LHCN-M2 (cell line): ENCODE measurements at regions not wholly inside any gene's neighbourhood (a gene's known extent, or its start where the extent isn't known, plus 50 kb on each side); places are given as distances from the start of the nearest gene placed in this dataset.

ENCODE experiments used
- DNase-seq: peaks from one replicate; pipeline ENCODE4 v3.0.0-alpha.2; 2012; ENCODE audit warnings: low read depth

DNA sequence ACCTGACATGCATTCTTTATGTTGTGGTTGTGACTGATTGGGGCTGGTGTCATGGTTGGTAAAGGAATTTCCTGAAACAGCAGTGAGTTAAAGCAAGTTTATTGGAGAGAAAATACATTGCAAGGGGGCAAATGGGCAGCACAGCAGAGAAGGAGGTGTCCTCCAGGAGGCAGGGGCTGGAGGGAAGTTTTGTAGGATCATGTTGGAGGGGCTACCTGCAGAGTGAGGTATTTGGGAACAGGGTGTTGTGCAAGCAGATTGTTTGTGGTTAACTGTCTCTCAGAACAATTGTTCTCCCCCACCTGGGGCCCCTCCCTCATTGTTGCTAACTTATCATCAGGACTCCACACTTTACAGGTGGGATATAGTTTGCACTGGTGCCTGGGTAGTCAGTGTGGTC, 196.0 kb downstream of the NSUN3 start:
- DNase-seq, result no peak

DNA sequence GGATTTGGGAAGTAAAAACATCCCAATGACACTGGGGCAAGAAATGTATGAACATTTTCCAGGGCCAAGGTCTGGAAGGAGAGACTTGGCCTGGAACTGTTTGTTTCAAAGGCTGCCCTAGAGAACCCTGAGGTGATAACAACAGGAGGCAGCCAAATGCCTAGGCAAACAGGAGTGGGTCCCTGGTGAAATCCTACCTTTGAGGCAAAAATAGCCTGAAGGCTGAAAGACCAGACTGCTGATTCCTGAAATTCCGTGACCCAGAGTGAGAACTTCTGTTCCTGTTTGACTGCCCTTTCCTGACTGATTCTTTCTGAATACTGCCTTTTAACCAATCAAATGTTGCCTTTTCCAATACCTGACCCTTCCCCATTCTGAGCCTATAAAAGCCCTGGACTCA, 196.4 kb downstream of the NSUN3 start:
- no peak for DNase-seq

DNA sequence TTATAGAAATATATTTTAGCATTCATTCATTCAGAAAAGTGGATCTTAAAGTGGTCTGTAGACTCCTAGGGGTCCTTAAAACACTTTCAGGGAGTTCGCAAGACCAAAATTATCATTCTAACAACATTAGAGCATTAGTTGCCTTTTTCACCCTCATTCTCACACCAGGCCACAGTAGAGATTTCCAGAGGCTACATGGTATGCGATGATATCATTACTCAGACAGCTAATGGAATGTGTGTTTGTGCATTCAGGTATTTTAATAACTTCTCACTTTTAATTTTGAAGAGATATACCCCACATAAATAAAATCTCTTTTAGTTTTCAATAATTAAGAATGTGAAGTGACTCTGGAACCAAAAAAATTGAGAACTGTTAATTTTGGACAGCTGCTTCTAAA, 206.9 kb downstream of the NSUN3 start:
- no peak for DNase-seq

DNA sequence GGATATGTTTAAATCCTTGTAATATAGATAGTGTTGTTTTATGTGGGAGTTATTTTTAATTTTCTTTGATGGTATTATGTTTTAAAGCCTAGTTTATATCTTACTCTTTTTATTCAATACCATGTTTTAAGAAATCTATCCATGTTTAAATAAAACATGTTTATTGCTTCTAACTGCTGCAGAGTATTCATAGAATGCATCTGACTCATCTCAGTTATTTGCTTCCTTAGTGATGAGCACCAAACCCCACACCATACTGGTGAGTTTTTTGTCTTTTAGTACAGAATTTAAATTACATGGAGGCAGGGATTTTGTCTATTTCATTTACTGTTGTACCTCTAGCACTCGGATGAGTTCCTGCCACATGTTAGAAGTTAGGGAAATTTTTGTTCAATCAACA, 209.2 kb downstream of the NSUN3 start:
- no peak for DNase-seq

GRCh38 chr3:94280958-94281357, 218.1 kb downstream of the NSUN3 start:
- DNase-seq, result no peak

DNA sequence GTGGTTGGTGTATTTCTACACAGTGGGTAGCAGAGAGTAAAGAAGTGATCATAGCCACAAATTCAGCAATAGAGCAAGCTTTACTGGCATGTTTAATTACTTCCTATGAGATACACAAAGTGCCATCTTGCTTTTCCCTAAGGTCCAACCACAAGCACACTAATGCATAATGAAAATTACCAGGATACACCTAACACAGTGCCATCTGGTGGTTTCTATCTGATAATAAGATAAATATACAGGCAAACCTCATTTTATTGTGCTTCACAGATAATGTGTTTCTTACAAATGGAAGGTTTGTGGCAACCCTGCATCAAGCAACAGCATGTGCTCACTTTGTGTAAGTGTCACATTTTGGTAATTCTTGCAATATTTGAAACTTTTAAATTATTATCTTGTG, 223.0 kb downstream of the NSUN3 start:
- peak; percentile 18 for DNase-seq

DNA sequence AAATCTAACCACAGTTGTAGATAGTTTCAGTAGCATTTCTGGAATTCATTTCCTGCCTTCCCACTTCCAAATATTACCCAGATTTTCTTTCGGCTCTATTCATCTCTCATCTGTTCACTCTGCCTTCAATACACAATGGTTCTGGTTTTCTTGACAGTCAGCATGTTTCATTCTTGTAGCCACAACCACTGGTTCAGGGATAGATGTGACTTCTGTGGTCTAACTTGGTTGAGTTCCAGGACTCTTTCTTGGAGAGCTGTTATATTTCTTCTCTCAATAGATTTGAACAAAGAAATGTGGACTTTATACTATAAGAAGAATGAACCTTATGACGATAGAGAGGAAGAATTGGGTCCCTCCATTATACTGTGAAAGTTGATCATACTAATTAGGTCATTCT, 228.8 kb downstream of the NSUN3 start:
- DNase-seq, result peak; percentile 19

GRCh38 chr3:94292151-94292550, 229.3 kb downstream of the NSUN3 start:
- DNase-seq, result no peak

GRCh38 chr3:94293793-94294195, 230.9 kb downstream of the NSUN3 start:
- DNase-seq, result peak; percentile 30

GRCh38 chr3:94294806-94295205, 231.9 kb downstream of the NSUN3 start:
- no peak for DNase-seq

- DNase-seq, result no peak
These were observed 236.9 kb downstream of the NSUN3 start for GRCh38 chr3:94299716-94300115.

DNA sequence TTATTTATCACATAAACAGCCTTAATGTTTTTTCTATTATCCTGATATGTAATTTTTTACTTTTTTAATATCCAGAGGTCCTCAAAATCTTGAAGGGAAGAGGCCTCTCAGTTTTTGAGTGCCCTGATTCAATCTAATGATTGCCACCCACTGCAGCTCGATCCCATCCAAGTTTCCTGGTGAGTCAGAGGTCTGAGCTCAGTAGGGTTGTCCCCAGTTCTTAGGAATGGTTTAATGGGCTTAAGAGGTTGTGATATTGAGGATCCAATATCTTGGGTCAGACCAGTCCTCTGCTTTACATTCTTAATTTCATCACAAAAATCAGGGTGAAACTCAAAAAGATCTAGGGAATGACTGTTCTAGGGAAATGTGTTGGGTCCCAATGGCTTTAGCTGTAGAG, 238.5 kb downstream of the NSUN3 start:
- DNase-seq, result no peak

- DNase-seq, result no peak
These were observed 240.4 kb downstream of the NSUN3 start for GRCh38 chr3:94303266-94303665.

DNA sequence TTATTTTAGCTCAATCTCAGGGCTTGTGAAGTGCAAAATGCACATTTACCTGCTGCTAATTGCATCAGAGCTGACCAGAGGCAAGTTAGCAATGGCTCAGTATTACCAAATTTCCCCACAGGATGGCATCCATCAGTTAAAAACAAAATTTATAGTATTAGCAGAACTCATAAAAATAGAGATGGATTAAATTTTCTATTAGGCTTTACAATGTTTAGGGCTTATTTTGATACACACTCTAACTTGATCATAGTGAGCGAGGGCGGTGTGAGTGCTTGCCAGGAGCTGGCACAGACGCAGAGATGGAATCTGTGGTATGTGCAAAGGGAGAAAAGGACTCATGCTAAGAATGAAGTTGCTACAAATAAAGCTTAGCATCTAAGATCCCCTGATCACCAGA, 241.0 kb downstream of the NSUN3 start:
- no peak for DNase-seq

DNA sequence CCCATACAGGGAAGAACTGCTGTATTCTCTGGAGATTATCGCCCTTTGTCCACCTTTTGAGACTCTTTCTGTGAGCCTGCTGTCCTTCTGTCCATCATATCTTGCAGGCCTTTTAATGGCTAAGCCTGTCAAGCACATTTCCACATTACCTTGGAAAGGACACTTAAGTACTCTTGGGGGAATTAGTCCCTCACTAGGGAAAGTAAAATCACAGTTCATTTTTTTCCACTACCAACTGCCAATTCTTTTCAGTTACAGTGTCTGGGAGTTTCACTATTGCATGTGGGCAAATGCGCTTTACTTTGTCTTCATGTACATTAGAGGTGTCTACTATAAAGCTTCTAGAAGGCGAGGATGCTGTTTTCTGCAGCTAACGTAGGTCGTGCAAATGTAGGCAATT, 242.1 kb downstream of the NSUN3 start:
- no peak for DNase-seq

DNA sequence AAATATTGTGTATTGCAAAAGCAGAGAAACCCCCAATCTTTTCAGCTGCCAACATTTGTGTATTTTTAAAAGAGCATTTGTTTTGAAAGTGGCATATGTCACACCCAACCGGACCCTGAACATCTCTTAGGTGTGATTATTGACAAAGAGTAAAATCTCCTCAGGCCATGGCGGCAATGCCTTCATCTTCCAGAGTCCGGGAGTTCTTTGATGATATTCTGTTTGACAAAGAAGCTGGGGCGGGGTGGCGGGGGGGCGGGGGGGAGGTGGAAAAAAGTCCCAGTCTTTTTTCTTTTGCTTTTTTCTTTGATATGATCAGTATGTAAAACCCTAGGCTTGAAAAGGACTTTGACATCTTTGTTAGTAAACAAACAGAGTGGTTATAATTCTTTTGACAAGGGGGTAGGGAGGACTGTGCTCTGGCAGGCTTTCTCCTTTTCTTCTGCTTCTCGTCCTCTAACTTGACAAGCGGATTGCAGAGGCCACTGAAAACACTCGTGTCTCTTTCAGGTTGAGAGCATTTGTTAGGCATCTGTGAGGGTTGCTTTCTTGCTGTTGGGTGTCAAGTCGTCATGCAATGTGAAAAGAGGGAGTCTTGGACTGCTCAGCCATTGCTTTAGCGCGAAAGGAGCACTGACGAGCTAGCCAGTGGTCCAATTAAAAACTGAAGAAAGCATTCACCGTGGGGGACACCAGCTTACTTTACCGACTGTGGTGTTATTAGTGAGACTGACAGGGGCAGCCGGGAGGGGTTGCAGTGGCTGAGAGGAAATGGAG, 243.2 kb downstream of the NSUN3 start:
- DNase-seq, result no peak

- no peak for DNase-seq
These were observed 244.7 kb downstream of the NSUN3 start for GRCh38 chr3:94307588-94307987.

DNA sequence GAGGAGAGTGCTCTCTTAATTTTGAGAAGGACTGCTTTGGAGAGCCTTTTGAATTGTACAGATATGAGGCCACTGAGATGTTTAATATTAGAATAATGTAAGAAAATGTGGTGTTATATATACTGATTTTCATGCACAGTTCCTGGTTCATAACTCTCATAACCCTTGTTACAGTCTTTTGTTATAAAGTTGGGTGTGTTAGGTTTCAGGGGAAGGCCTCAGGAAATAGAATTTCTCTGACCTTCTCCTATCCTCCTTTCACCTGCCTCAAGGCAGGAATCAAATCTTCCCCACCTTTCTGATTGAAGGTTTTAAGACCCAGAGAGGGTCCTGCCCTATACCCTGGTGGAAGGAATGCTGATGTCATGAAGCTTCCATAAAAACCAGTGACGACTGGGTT, 245.9 kb downstream of the NSUN3 start:
- no peak for DNase-seq

DNA sequence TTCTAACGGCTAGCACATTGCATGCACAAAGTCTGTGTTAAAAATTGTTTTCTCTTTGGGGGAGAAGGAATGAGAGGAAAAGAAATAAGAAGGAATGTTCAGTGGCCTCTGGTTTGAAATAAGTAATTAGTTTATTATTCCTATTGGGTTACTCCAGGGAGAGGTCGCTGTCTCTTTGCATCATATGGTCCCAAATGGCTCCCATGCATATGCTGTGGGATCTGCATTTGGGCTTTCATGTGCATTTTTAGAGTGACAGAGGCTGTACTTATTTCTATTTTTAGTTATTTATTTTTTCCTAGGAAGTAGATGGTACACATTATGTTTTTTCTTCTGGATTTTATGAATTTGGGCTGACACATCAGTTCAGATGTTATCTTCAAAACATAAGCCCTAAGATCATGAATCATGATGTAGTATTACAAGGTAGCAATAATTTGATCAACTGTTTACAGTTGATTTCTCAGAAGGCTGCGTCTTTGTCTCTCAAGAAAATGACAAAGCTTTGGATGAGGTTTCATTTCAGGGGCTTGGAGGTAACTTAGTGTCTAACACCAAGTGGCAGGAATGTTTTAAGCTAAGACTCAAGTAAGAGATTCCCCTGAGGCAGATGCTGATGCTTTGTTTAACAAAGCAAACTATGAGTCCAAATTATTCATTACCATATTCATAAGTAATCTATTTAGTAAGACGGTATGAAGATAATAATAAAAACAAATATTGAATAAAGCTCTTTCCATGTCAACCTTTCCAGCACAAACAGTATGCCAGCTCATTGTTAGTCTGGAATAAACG, 247.7 kb downstream of the NSUN3 start:
- DNase-seq, result no peak

DNA sequence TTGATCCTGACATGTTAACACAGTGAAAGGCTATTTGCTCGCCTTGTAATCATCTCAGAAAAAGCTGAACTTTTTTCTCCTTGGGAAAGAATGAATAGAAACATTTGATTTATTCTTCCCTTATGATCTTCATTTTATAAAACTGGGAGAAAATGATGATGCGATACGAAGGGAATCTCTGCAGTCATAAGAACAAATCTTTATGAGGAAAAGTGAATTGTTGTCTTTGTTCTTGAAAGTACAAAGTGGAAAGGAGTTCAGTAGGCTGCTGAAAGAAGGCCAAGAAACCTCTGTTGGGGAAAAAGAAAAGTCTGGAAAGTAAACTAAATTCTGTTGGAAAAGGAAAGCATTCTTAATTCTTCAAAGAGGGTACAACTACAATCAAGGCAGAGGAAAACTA, 248.8 kb downstream of the NSUN3 start:
- no peak for DNase-seq

DNA sequence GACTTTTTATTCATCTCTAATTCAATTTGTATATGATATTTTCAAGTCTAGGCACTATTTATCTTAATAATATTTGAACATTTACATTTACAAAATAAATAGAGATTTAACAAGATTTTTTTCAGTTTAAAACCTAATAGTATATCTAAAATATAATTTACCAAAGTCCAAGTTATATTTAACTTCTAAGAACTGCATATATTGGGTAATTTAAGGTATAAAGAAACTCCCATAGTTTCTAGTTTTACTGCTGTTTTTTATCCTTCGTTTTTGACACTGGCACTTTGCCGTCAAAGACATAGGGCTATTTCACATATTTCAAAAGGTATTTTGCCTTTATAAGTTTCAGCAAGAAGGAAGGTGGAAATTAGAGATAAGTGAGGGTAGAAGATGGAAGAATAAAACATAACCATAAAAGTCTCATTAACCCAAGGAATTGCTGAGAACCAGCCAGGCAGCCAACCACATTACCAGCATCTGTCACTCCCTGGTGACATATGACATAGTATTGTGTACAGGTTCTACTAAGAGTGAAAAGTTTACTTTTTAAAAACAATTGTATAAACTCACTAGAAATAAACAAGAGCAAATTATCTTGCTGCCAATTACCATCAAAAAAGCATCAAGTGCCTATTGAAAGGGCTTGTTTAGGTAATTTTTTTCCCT, 251.5 kb downstream of the NSUN3 start:
- DNase-seq, result no peak

DNA sequence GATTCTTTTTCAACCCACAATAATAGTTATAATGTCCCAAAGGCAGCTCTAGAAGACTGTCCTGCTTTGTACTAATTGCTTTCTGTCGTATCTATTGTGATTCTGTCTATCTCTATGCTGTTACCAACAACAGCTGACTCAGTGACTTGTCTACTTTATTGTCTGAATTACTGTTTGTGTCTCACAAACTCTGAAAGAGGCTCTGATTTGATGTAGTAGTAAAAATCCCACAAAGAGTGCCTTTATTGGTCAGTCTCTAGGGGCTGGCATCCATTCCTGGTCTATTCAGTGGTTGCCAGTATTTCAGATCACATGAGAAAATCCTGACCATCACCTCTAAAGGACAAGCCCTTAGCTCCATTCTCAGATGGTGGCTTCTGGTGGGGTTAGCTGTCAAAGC, 254.2 kb downstream of the NSUN3 start:
- no peak for DNase-seq

DNA sequence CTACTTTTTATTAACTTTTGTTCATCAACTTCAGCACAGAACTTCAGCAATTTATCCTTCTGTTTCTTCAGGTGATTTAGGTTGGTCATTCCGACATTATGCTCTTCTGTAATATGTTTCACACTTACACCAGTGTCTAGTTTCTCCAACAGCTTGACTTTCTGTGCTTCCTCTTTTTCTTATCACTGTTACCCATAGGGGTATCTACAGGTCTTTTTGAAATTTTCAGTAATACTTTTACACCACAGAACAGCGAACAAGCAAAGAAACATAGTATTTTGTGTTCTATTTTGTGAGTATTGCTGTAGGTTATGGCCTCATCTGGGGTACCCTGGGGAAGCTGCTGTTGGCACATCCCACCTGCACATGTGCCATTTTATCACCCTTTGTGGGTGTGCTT, 260.7 kb downstream of the NSUN3 start:
- DNase-seq, result no peak
